Activated CD4-positive, alpha-beta memory T cell treated with anti-CD3 and anti-CD28 coated beads for 36 hours (primary cell): ENCODE measurements at regions not wholly inside any gene's neighbourhood (a gene's known extent, or its start where the extent isn't known, plus 50 kb on each side); places are given as distances from the start of the nearest gene placed in this dataset.

Experiments used
- CTCF ChIA-PET: fragments of 350-600 bp; sonication (Branson Sonifier 250); formaldehyde crosslinking; loops from one replicate; lab custom pipeline; 2021; ENCODE audit warnings: antibody characterized with exemption, inconsistent platforms; lab: Charles Lee
- POLR2A ChIA-PET: fragments of 350-600 bp; sonication (Branson Sonifier 250); formaldehyde crosslinking; loops from one replicate; lab custom pipeline; 2021; ENCODE audit warnings: antibody characterized with exemption; lab: Charles Lee
- DNase-seq: peaks from one replicate; pipeline ENCODE4 v3.0.0-alpha.2; 2020
- H3K27ac Mint-ChIP-seq: one replicate; pipeline ENCODE4 v1.8.0; 2021; ENCODE audit warnings: mixed read lengths
- H3K27me3 Mint-ChIP-seq: one replicate; pipeline ENCODE4 v1.8.0; 2021; ENCODE audit warnings: mixed read lengths
- H3K36me3 Mint-ChIP-seq: one replicate; pipeline ENCODE4 v1.8.0; 2021; ENCODE audit warnings: mixed read lengths
- H3K4me1 Mint-ChIP-seq: one replicate; pipeline ENCODE4 v1.8.0; 2021; ENCODE audit warnings: low read depth, mixed read lengths
- H3K4me3 Mint-ChIP-seq: one replicate; pipeline ENCODE4 v1.8.0; 2021; ENCODE audit warnings: mild to moderate bottlenecking, mixed read lengths
- H3K9me3 Mint-ChIP-seq: one replicate; pipeline ENCODE4 v1.8.0; 2021; ENCODE audit warnings: mixed read lengths
- intact Hi-C: fragments of 100-400 bp; cut with micrococcal nuclease; formaldehyde crosslinking; loops from one replicate; pipeline ENCODE4 v1.15.1; 2023

- H3K27me3 Mint-ChIP-seq, result no peaks in the 10 kb centered on the region
- CTCF ChIA-PET, result no interaction called here
- H3K27ac Mint-ChIP-seq, result no peak overlapping the region
- peaks cover 6% of the 10 kb centered on the region for H3K9me3 Mint-ChIP-seq
- POLR2A ChIA-PET, result no interaction called here
- H3K4me3 Mint-ChIP-seq, result no peak overlapping the region
- no peaks in the 10 kb centered on the region for H3K4me1 Mint-ChIP-seq
- intact Hi-C loops, result no loop called here
- no peaks in the 10 kb centered on the region for H3K36me3 Mint-ChIP-seq
- DNase-seq, result no peak
Observed at GRCh38 chr9:28915202-28915930, 1342.1 kb upstream of the C9orf72 start.

GRCh38 chr9:28916348-28916747, 1343.1 kb upstream of the C9orf72 start:
- CTCF ChIA-PET, result no interaction called here
- Mint-ChIP-seq H3K4me3 (no peak overlapping the region), H3K36me3 (no peaks in the 10 kb centered on the region), H3K9me3 (peaks cover 4% of the 10 kb centered on the region), H3K4me1 (no peaks in the 10 kb centered on the region), H3K27me3 (no peaks in the 10 kb centered on the region), H3K27ac (no peak overlapping the region)
- POLR2A ChIA-PET, result no interaction called here
- DNase-seq, result no peak
- intact Hi-C loops, result no loop called here

GRCh38 chr9:28921857-28922500, 1348.7 kb upstream of the C9orf72 start:
- ChIA-PET POLR2A (no interaction called here), CTCF (no interaction called here)
- Mint-ChIP-seq H3K9me3 (peaks cover 4% of the 10 kb centered on the region), H3K36me3 (no peaks in the 10 kb centered on the region), H3K27ac (no peak overlapping the region), H3K4me1 (no peaks in the 10 kb centered on the region), H3K27me3 (no peaks in the 10 kb centered on the region), H3K4me3 (no peak overlapping the region)
- intact Hi-C loops, result no loop called here
- no peak for DNase-seq

GRCh38 chr9:28922891-28923290, 1349.6 kb upstream of the C9orf72 start:
- CTCF ChIA-PET, result no interaction called here
- Mint-ChIP-seq H3K9me3 (peaks cover 4% of the 10 kb centered on the region), H3K27ac (no peak overlapping the region), H3K4me1 (no peaks in the 10 kb centered on the region), H3K4me3 (no peak overlapping the region), H3K36me3 (no peaks in the 10 kb centered on the region), H3K27me3 (no peaks in the 10 kb centered on the region)
- POLR2A ChIA-PET, result no interaction called here
- intact Hi-C loops, result no loop called here
- DNase-seq, result no peak

GRCh38 chr9:28923351-28923750, 1350.1 kb upstream of the C9orf72 start:
- peaks cover 4% of the 10 kb centered on the region for H3K9me3 Mint-ChIP-seq
- intact Hi-C loops, result no loop called here
- POLR2A ChIA-PET, result no interaction called here

GRCh38 chr9:28925157-28925556, 1351.9 kb upstream of the C9orf72 start:
- Mint-ChIP-seq H3K4me3 (no peak overlapping the region), H3K27ac (no peak overlapping the region), H3K36me3 (no peaks in the 10 kb centered on the region), H3K4me1 (no peaks in the 10 kb centered on the region), H3K27me3 (no peaks in the 10 kb centered on the region), H3K9me3 (peaks cover 2% of the 10 kb centered on the region)
- DNase-seq, result no peak
- ChIA-PET POLR2A (no interaction called here), CTCF (no interaction called here)
- intact Hi-C loops, result no loop called here

More at GRCh38 chr9:28923351-28923750, 1350.1 kb upstream of the C9orf72 start:
- CTCF ChIA-PET, result no interaction called here
- no peaks in the 10 kb centered on the region for H3K36me3 Mint-ChIP-seq
- H3K4me1 Mint-ChIP-seq, result no peaks in the 10 kb centered on the region
- no peak overlapping the region for H3K4me3 Mint-ChIP-seq
- no peaks in the 10 kb centered on the region for H3K27me3 Mint-ChIP-seq
- no peak overlapping the region for H3K27ac Mint-ChIP-seq
- DNase-seq, result no peak

GRCh38 chr9:28926306-28926705, 1353.0 kb upstream of the C9orf72 start:
- H3K9me3 Mint-ChIP-seq, result peaks cover 2% of the 10 kb centered on the region
- CTCF ChIA-PET, result no interaction called here
- intact Hi-C loops, result no loop called here
- no peak for DNase-seq
- H3K36me3 Mint-ChIP-seq, result no peaks in the 10 kb centered on the region
- no peak overlapping the region for H3K27ac Mint-ChIP-seq
- H3K4me1 Mint-ChIP-seq, result no peaks in the 10 kb centered on the region
- H3K27me3 Mint-ChIP-seq, result no peaks in the 10 kb centered on the region
- no peak overlapping the region for H3K4me3 Mint-ChIP-seq
- POLR2A ChIA-PET, result no interaction called here

- H3K4me3 Mint-ChIP-seq, result no peak overlapping the region
- POLR2A ChIA-PET, result no interaction called here
- intact Hi-C loops, result no loop called here
- no peaks in the 10 kb centered on the region for H3K36me3 Mint-ChIP-seq
- no peaks in the 10 kb centered on the region for H3K4me1 Mint-ChIP-seq
- H3K9me3 Mint-ChIP-seq, result no peaks in the 10 kb centered on the region
- H3K27ac Mint-ChIP-seq, result no peak overlapping the region
- CTCF ChIA-PET, result no interaction called here
- H3K27me3 Mint-ChIP-seq, result no peaks in the 10 kb centered on the region
- DNase-seq, result no peak
Observed at GRCh38 chr9:28927691-28928090, 1354.4 kb upstream of the C9orf72 start.

- H3K4me3 Mint-ChIP-seq, result no peak overlapping the region
- H3K27ac Mint-ChIP-seq, result no peak overlapping the region
- no peaks in the 10 kb centered on the region for H3K27me3 Mint-ChIP-seq
- CTCF ChIA-PET, result no interaction called here
- H3K9me3 Mint-ChIP-seq, result peaks cover 2% of the 10 kb centered on the region
- intact Hi-C loops, result no loop called here
- no peaks in the 10 kb centered on the region for H3K4me1 Mint-ChIP-seq
- H3K36me3 Mint-ChIP-seq, result no peaks in the 10 kb centered on the region
- POLR2A ChIA-PET, result no interaction called here
- no peak for DNase-seq
Observed at GRCh38 chr9:28929433-28929832, 1356.2 kb upstream of the C9orf72 start.

GRCh38 chr9:28930766-28931165, 1357.5 kb upstream of the C9orf72 start:
- no peaks in the 10 kb centered on the region for H3K27me3 Mint-ChIP-seq
- H3K9me3 Mint-ChIP-seq, result peaks cover 2% of the 10 kb centered on the region
- no peak overlapping the region for H3K4me3 Mint-ChIP-seq
- H3K27ac Mint-ChIP-seq, result no peak overlapping the region
- intact Hi-C loops, result no loop called here
- CTCF ChIA-PET, result no interaction called here
- no peaks in the 10 kb centered on the region for H3K4me1 Mint-ChIP-seq
- POLR2A ChIA-PET, result no interaction called here
- no peak for DNase-seq
- H3K36me3 Mint-ChIP-seq, result no peaks in the 10 kb centered on the region

GRCh38 chr9:28934111-28934510, 1360.8 kb upstream of the C9orf72 start:
- intact Hi-C loops, result no loop called here
- no peaks in the 10 kb centered on the region for H3K4me1 Mint-ChIP-seq
- H3K9me3 Mint-ChIP-seq, result peaks cover 2% of the 10 kb centered on the region
- H3K36me3 Mint-ChIP-seq, result no peaks in the 10 kb centered on the region
- ChIA-PET CTCF (no interaction called here), POLR2A (no interaction called here)
- H3K27me3 Mint-ChIP-seq, result no peaks in the 10 kb centered on the region
- no peak overlapping the region for H3K4me3 Mint-ChIP-seq
- DNase-seq, result no peak
- H3K27ac Mint-ChIP-seq, result no peak overlapping the region

GRCh38 chr9:28938981-28939380, 1365.7 kb upstream of the C9orf72 start:
- intact Hi-C loops, result no loop called here
- ChIA-PET CTCF (no interaction called here), POLR2A (no interaction called here)
- peaks cover 4% of the 10 kb centered on the region for H3K9me3 Mint-ChIP-seq
- no peak for DNase-seq
- H3K27ac Mint-ChIP-seq, result no peak overlapping the region
- H3K36me3 Mint-ChIP-seq, result no peaks in the 10 kb centered on the region
- no peak overlapping the region for H3K4me3 Mint-ChIP-seq
- H3K27me3 Mint-ChIP-seq, result no peaks in the 10 kb centered on the region
- no peaks in the 10 kb centered on the region for H3K4me1 Mint-ChIP-seq

GRCh38 chr9:28941856-28942255, 1368.6 kb upstream of the C9orf72 start:
- no peaks in the 10 kb centered on the region for H3K4me1 Mint-ChIP-seq
- no peaks in the 10 kb centered on the region for H3K36me3 Mint-ChIP-seq
- intact Hi-C loops, result no loop called here
- H3K27me3 Mint-ChIP-seq, result no peaks in the 10 kb centered on the region
- CTCF ChIA-PET, result no interaction called here
- H3K9me3 Mint-ChIP-seq, result peaks cover 7% of the 10 kb centered on the region
- no peak overlapping the region for H3K27ac Mint-ChIP-seq
- POLR2A ChIA-PET, result no interaction called here
- H3K4me3 Mint-ChIP-seq, result no peak overlapping the region
- no peak for DNase-seq
